ENCODE measurements at regions not wholly inside any gene's neighbourhood (a gene's known extent, or its start where the extent isn't known, plus 50 kb on each side); places are given as distances from the start of the nearest gene placed in this dataset.
A peak's percentile ranks its signal among the peaks of the same experiment; 100 is the strongest.

- no peak for DNase-seq (ENCODE audit: low read depth, low spot score)
Observed at GRCh38 chr10:89924261-89924660, 222.9 kb downstream of the KIF20B start.

DNA sequence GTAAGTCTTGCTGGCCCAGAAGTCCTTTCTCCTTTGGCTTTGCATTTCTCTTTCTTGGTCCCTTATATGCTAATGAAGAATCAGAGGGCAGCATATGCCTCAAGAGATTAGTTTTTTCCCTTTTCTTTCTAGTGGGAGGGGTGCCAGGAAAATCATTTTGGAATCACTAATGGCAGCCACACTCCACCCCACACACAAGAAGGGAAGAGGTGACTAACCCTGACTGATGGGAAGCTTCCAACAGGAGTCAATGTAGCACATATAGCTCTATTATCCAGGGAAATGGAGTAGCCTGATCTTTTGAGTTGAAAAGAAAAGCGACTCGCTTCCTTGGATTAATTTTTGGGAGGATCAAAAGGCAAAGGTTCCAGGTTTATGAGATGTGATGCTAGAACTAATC lies 225.3 kb downstream of the KIF20B start:
- DNase-seq (ENCODE audit: low read depth, low spot score): no peak
- in situ Hi-C loops (cut with HindIII; ENCODE audit: low pct_unique_long_range_greater_than_20kb, low sequenced_read_pairs): no loop called here

More at GRCh38 chr10:89924261-89924660, 222.9 kb downstream of the KIF20B start:
- in situ Hi-C loops (cut with HindIII; ENCODE audit: low pct_unique_long_range_greater_than_20kb, low sequenced_read_pairs): no loop called here

GRCh38 chr10:89929282-89930026 lies 228.1 kb downstream of the KIF20B start:
- DNase-seq (ENCODE audit: low read depth, low spot score): no peak
- in situ Hi-C loops (cut with HindIII; ENCODE audit: low pct_unique_long_range_greater_than_20kb, low sequenced_read_pairs): no loop called here

GRCh38 chr10:89937494-89937893 lies 236.1 kb downstream of the KIF20B start:
- no peak for DNase-seq (ENCODE audit: low read depth, low spot score)
- in situ Hi-C loops (cut with HindIII; ENCODE audit: low pct_unique_long_range_greater_than_20kb, low sequenced_read_pairs): no loop called here

- in situ Hi-C loops (cut with HindIII; ENCODE audit: low pct_unique_long_range_greater_than_20kb, low sequenced_read_pairs): no loop called here
- no peak for DNase-seq (ENCODE audit: low read depth, low spot score)
Observed at GRCh38 chr10:89940076-89940475, 238.7 kb downstream of the KIF20B start.

DNA sequence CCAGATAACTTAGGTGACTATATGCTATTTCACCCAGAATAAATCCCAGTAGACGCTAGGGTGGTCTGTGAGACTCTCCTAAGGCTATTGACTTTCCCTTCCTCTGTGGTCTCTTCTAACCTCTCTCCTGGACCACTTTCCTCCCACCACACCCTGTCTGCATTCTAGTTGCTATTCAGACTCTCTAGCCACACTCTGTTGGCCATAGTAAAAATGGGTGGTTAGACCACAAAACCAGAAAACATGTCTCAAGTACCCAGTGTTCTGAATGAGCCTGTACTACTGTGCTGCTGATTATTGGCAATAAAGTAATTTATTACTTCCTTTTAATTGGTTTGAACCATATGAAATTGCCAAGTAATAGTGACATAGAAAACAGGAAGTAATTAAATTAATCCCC lies 240.8 kb downstream of the KIF20B start:
- in situ Hi-C loops (cut with HindIII; ENCODE audit: low pct_unique_long_range_greater_than_20kb, low sequenced_read_pairs): no loop called here
- DNase-seq (ENCODE audit: low read depth, low spot score): no peak

DNA sequence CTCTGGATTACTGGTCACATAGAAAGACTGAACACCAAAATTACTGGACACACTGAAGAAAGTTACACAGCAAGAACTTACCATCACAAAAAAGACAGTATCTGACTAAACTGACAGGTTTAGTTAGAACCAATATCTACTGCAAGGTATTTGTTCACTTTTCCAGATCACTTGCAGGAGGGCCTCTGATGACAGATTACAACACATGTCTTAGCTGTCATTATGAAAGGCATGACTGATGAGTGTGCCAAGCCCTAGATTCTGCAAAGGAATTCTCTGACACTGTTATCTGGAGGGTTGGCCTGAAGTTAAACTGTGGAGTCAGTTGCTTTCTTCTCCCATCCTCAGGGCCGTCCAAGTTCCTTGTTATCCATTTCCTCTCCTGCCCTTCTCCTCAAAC lies 242.7 kb downstream of the KIF20B start:
- in situ Hi-C loops (cut with HindIII; ENCODE audit: low pct_unique_long_range_greater_than_20kb, low sequenced_read_pairs): no loop called here
- no peak for DNase-seq (ENCODE audit: low read depth, low spot score)

GRCh38 chr10:89946106-89946505 lies 244.7 kb downstream of the KIF20B start:
- in situ Hi-C loops (cut with HindIII; ENCODE audit: low pct_unique_long_range_greater_than_20kb, low sequenced_read_pairs): no loop called here
- DNase-seq (ENCODE audit: low read depth, low spot score): no peak

GRCh38 chr10:89949496-89949895 lies 248.1 kb downstream of the KIF20B start:
- in situ Hi-C loops (cut with HindIII; ENCODE audit: low pct_unique_long_range_greater_than_20kb, low sequenced_read_pairs): no loop called here
- DNase-seq (ENCODE audit: low read depth, low spot score): no peak

- in situ Hi-C loops (cut with HindIII; ENCODE audit: low pct_unique_long_range_greater_than_20kb, low sequenced_read_pairs): no loop called here
- no peak for DNase-seq (ENCODE audit: low read depth, low spot score)
Observed at GRCh38 chr10:89952325-89952724, 250.9 kb downstream of the KIF20B start.

- in situ Hi-C loops (cut with HindIII; ENCODE audit: low pct_unique_long_range_greater_than_20kb, low sequenced_read_pairs): no loop called here
- DNase-seq (ENCODE audit: low read depth, low spot score): no peak
Observed at GRCh38 chr10:89952751-89953150, 251.4 kb downstream of the KIF20B start.

DNA sequence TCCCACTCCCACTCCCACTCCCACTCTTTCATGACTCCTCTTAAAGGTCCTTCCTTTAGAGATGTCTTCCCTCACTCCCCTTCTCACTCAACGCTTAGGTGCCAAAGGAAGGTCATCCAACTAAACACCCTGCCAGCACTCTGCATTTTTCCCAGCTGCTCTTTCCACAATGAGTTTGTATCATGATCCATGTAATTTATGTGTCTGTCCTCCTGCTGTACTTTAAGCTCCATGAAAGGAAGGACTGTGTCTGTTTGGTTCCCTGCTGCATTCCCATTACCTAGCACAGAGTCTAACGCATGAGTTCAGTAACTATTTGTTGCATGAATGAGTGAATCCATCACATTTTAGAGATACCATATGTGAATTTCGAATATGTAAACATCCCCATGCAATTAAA lies 252.7 kb downstream of the KIF20B start:
- no peak for DNase-seq (ENCODE audit: low read depth, low spot score)
- in situ Hi-C loops (cut with HindIII; ENCODE audit: low pct_unique_long_range_greater_than_20kb, low sequenced_read_pairs): no loop called here

DNA sequence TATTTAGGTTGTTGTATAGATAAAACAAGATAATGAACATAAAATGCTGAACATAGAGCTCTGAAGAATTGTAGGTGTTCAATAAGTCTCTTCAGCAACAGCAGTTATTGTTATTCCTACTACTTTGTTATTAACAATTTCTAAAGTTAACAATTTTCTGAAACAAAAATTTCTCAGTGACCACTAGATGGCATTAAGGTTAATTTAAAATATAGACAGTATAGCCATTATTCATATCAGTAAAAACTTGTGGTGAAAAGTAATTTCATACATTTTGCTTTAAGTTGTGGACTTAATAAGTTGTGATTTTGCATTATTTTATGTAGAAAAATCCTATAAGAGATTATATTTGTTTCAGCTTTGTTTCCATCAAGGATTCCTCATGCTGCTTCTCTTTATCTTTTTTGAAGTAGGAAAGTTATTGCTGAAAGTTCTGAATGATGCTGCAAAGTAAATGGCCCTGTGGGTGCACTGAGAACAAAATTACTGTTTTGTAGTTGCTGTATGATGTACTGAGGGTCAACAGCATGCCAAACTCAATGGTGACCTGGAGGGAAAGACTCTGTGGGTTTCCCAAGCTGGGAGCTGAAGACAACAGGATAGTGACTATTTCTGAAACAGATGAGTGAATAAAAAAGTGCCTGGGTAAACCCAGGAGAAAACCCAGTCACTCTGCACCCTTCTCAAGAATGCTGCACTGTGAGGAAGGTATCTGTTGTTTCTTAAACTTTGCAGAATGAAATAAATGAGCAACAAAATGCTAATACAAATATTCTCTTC lies 253.6 kb downstream of the KIF20B start:
- peak; percentile 7 for DNase-seq (ENCODE audit: low read depth, low spot score)
- in situ Hi-C loops (cut with HindIII; ENCODE audit: low pct_unique_long_range_greater_than_20kb, low sequenced_read_pairs): no loop called here

- DNase-seq (ENCODE audit: low read depth, low spot score): no peak
- in situ Hi-C loops (cut with HindIII; ENCODE audit: low pct_unique_long_range_greater_than_20kb, low sequenced_read_pairs): no loop called here
Observed at GRCh38 chr10:89959433-89960110, 258.2 kb downstream of the KIF20B start.

DNA sequence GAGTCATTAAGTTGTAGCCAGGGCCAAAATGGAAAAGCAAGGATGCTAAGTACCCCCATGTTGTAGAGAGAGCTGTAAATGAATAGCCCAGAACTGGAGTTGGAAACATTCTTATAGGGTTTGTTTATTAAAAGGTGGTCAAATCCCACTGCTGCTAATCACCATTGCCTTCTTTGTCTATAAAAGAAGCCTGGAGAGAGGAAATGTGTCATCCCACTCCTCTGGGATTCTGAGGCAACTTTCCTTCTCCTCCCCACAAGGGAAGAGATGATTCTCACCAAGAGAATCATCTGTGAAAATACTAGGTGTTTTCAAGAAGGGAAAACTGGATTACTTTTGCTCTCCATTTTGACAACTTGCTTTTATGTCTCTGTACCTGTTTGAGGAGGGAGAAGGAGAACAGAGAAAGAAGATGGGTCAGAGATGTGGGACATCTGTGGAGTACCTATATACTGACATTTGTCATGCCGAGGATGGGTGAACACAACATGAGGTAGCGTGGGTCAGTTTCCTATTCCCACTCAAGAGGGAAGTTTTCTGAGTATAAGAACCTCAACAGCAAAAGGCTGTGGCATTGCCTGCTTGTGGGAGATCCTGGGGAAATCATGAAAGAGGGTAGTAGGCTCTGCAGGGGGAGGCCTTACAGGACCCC lies 262.2 kb downstream of the KIF20B start:
- DNase-seq (ENCODE audit: low read depth, low spot score): no peak
- in situ Hi-C loops (cut with HindIII; ENCODE audit: low pct_unique_long_range_greater_than_20kb, low sequenced_read_pairs): no loop called here

GRCh38 chr10:89966211-89966610 lies 264.8 kb downstream of the KIF20B start:
- in situ Hi-C loops (cut with HindIII; ENCODE audit: low pct_unique_long_range_greater_than_20kb, low sequenced_read_pairs): no loop called here
- no peak for DNase-seq (ENCODE audit: low read depth, low spot score)

GRCh38 chr10:89973326-89973725 lies 271.9 kb downstream of the KIF20B start:
- DNase-seq (ENCODE audit: low read depth, low spot score): no peak
- in situ Hi-C loops (cut with HindIII; ENCODE audit: low pct_unique_long_range_greater_than_20kb, low sequenced_read_pairs): no loop called here

DNA sequence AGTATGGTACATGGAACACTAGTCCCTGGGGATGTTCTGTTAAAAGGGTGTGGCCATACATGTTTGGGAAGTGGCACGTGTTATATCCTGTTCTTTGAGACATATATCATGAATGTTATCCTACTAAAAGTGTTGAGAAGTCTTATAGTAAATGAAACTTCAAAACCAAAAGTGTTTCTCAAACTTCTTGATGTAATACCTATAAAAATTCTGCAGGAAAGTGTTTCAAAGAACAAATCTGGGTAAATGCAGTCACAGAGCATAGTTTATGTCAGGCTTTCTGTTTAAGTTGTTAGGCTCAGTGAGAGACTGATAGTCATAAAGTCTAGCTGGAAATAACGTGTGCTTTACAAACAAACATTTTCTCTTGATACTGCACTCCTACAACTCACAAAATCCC lies 273.7 kb downstream of the KIF20B start:
- no peak for DNase-seq (ENCODE audit: low read depth, low spot score)
- in situ Hi-C loops (cut with HindIII; ENCODE audit: low pct_unique_long_range_greater_than_20kb, low sequenced_read_pairs): no loop called here
